Activated naive CD8-positive, alpha-beta T cell (primary cell): ENCODE measurements at regions not wholly inside any gene's neighbourhood (a gene's known extent, or its start where the extent isn't known, plus 50 kb on each side); places are given as distances from the start of the nearest gene placed in this dataset.
A peak's percentile ranks its signal among the peaks of the same experiment; 100 is the strongest.

Experiments
- H3K27ac Mint-ChIP-seq: one replicate; pipeline ENCODE4 v1.8.0; 2021; ENCODE audit warnings: mixed read lengths
- H3K27me3 Mint-ChIP-seq: one replicate; pipeline ENCODE4 v1.8.0; 2021; ENCODE audit warnings: mixed read lengths
- H3K36me3 Mint-ChIP-seq: one replicate; pipeline ENCODE4 v1.8.0; 2021; ENCODE audit warnings: mixed read lengths
- H3K4me1 Mint-ChIP-seq: one replicate; pipeline ENCODE4 v1.8.0; 2021; ENCODE audit warnings: low read depth, mixed read lengths
- H3K4me3 Mint-ChIP-seq: one replicate; pipeline ENCODE4 v1.8.0; 2021; ENCODE audit warnings: mild to moderate bottlenecking, mixed read lengths
- H3K9me3 Mint-ChIP-seq: one replicate; pipeline ENCODE4 v1.8.0; 2021; ENCODE audit warnings: low read depth, mixed read lengths

DNA sequence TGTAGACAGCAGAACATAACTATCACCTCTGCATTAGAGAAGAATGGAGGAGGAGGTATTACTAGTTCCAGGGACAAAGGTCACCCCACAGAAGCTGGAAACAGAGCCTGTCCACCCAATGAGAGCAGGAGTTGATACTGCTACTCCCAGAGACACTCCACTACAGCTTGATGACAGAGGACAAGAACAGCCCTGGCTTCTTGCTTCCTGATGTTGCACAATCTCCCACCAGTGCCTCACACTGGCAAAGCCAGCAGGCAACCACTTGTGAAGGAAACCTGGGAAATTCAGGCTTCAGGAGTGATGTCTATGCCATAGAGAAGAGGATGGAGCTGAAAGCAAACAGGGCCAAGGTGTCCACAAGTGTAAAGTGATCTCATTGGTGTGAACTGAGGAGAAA lies 78.0 kb upstream of the POU1F1 start:
- Mint-ChIP-seq H3K27me3 (no peaks in the 10 kb centered on the region), H3K4me3 (no peak overlapping the region), H3K27ac (no peak overlapping the region), H3K4me1 (no peaks in the 10 kb centered on the region), H3K9me3 (no peaks in the 10 kb centered on the region), H3K36me3 (no peaks in the 10 kb centered on the region)

DNA sequence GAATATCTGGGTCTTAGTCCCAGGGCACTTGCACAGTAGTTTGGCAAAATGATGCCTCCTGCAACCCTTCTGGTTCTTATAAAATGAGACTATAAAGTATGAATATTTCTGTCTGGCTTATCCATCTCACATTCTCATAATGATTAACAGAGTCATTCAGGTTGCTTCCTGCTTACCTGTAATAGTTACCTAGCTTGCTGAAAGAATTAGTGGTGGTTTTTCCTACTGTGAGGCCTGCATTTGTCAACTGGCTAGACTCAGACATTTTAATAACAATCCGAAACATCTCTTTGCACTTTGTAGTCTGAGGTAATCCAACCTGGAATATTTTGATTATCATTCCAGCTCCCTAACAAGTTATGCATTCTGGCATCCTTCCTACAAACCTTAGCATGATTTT lies 75.6 kb upstream of the POU1F1 start:
- Mint-ChIP-seq H3K27me3 (no peaks in the 10 kb centered on the region), H3K9me3 (no peaks in the 10 kb centered on the region), H3K4me3 (no peak overlapping the region), H3K27ac (no peak overlapping the region), H3K36me3 (no peaks in the 10 kb centered on the region), H3K4me1 (no peaks in the 10 kb centered on the region)

DNA sequence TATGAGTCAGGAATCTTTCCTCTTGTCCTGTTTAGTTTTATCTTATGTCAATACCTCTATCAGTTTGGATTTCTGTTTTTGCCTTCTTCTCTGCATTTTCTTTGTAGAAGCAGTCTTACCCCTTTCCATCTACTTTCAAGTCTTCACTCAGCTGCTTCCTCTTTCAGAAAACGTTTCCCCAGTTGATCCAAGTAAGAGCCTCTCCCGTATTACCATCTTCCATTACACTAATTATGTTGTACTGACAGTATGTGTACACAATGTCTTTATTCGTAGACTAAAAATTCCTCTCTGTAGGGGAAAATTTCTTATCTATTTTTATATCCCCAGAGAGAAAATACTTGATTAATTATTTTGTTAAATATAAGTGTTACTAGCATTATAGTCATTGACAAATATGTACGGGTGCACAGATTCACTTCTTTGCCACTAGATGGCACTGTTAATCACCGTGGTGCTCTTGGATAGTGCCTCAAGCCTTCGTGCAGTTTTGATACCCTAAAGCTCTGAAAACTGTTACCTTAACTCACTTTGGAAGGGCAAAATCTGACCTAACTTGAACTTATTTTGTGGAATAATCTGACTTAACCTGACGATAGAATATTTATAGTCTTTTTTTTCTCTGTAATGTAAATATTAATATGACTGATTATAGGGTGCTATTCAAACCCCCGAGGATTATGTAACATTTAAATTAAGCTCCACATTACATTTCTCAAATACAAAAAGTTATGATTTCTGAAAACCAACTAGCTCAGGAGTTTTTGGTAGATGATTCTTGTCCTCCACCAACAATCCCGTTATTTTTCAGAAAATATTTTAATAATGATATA lies 74.2 kb upstream of the POU1F1 start:
- H3K36me3 Mint-ChIP-seq, result no peaks in the 10 kb centered on the region
- no peaks in the 10 kb centered on the region for H3K27me3 Mint-ChIP-seq
- H3K4me1 Mint-ChIP-seq, result no peaks in the 10 kb centered on the region
- H3K9me3 Mint-ChIP-seq, result no peaks in the 10 kb centered on the region
- no peak overlapping the region for H3K4me3 Mint-ChIP-seq
- H3K27ac Mint-ChIP-seq, result no peak overlapping the region

DNA sequence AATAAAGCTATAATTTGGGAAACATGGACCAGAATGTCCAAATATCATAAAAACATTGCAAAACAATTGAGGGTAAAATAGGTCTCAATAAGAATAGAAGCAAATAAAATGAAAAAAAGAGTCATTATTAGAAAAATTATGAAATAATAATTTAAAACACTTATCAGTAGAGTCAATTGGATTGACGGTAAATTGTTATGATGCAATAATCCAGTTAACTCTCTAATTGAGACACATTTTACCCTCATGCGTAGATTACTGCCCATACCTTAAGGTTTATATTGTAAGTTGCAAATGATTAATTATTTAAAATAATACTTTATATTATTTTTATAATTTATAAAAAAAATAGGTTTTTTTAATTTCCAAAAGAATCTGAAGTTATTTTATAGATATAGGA lies 73.4 kb upstream of the POU1F1 start:
- Mint-ChIP-seq H3K36me3 (peaks cover 2% of the 10 kb centered on the region), H3K4me1 (no peaks in the 10 kb centered on the region), H3K27me3 (no peaks in the 10 kb centered on the region), H3K9me3 (no peaks in the 10 kb centered on the region), H3K4me3 (no peak overlapping the region), H3K27ac (no peak overlapping the region)

DNA sequence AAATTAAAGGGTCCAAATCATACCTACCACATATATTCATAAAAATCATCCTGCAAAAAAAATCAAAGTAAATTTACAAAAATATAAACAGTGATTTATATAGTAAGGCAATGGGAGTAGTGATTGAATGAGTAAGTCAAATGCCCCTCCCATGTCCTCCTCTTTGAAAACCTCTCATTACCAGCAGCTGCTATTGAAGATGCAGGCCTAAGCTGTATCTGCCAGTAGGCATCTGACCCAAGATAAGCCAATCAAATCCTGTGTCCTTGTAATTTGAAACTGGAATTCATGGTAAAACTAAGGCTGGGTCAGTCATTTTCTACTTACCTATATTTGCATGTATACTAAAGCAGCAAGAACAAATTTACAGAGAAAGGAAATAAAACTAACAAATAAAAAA lies 60.4 kb upstream of the POU1F1 start:
- Mint-ChIP-seq H3K27ac (no peak overlapping the region), H3K9me3 (peaks cover 1% of the 10 kb centered on the region), H3K4me1 (peaks cover 10% of the 10 kb centered on the region), H3K27me3 (no peaks in the 10 kb centered on the region), H3K36me3 (peaks cover under 1% of the 10 kb centered on the region), H3K4me3 (no peak overlapping the region)

DNA sequence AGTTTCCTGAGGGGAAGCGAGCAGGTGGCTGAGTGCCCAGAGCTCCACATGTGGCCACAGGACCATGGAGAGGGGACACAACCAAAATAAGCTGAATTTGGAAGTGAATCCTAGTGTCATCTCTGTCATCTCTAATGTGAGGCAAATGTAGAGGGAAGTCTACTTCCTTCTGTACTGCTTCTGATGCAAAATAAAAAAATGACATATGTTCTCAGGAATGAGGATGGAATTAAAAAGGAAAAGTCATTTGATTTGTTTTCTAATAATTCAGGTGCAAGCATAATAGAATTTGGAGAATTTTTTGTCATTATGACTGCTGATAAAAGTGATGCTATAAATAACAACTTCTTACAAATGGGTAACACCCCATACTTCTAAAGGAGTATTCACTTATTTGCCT lies 59.5 kb upstream of the POU1F1 start:
- peaks cover 10% of the 10 kb centered on the region for H3K4me1 Mint-ChIP-seq
- H3K9me3 Mint-ChIP-seq, result no peaks in the 10 kb centered on the region
- H3K27me3 Mint-ChIP-seq, result no peaks in the 10 kb centered on the region
- H3K36me3 Mint-ChIP-seq, result no peaks in the 10 kb centered on the region
- no peak overlapping the region for H3K27ac Mint-ChIP-seq
- H3K4me3 Mint-ChIP-seq, result no peak overlapping the region

DNA sequence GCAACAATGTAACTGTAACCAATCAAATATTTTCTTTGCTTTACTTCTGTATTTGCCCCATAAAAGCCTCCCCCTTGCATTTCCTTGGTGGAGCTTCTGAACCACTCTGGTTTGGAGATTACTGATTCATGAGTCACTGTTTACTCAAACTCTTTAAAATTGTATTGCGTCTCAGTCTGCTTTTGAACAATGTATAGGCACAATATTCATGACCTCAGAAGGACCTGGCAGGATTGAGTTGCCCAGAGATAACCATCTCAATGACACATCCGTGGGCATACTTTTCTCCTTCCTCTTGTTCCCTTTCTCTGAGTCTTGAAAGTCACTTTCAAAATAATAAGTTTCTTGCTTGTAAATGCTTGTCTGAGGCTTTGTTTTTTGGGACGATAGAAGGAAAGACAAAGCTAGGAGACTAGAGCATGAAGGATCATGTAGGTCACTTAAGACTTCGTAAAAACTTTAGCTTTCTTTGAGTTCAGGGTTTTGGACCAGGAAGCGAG lies 57.1 kb upstream of the POU1F1 start:
- Mint-ChIP-seq H3K4me1 (peaks cover 10% of the 10 kb centered on the region), H3K4me3 (no peak overlapping the region), H3K27ac (peak overlapping the region; percentile 78), H3K27me3 (no peaks in the 10 kb centered on the region), H3K9me3 (no peaks in the 10 kb centered on the region), H3K36me3 (no peaks in the 10 kb centered on the region)

DNA sequence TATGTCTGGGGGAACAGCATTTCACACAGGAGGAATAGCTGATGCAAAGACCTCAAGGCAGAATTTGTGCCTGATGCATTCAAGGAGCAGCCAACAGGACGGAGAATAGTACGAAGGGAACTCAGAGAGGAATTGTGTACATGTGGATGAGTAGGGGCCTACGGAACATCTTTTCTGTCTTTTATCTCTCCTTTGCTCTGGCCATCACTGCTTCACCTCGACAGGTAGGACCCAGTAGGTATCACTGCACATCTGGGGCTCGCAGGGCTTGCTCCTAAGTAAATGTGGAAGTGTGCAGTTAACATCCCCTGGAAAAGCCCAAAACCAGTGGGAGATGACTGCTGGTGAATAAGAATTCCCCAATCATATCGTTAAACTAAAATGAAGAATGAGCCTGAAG lies 56.4 kb upstream of the POU1F1 start:
- no peak overlapping the region for H3K27ac Mint-ChIP-seq
- H3K27me3 Mint-ChIP-seq, result no peaks in the 10 kb centered on the region
- no peaks in the 10 kb centered on the region for H3K36me3 Mint-ChIP-seq
- peaks cover 10% of the 10 kb centered on the region for H3K4me1 Mint-ChIP-seq
- no peaks in the 10 kb centered on the region for H3K9me3 Mint-ChIP-seq
- no peak overlapping the region for H3K4me3 Mint-ChIP-seq

DNA sequence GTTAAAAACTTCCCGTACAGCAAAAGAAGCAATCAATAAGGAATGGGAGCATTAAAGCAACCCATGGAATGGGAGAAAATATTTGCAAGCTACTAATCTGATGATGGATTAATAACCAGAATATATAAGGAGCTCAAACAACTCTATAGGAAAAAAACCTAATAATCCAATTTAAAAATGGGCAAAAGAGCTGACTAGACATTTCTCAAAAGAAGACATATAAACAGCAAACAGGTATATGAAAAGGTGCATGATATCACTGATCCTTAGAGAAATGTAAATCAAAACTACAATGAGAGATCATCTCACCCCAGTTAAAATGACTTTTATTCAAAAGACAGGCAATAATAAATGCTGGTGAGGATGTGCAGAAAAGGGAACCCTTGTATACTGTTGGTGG lies 52.7 kb upstream of the POU1F1 start:
- Mint-ChIP-seq H3K9me3 (no peaks in the 10 kb centered on the region), H3K4me1 (peaks cover 10% of the 10 kb centered on the region), H3K27ac (no peak overlapping the region), H3K4me3 (no peak overlapping the region), H3K36me3 (no peaks in the 10 kb centered on the region), H3K27me3 (no peaks in the 10 kb centered on the region)
